ENCODE measurements at regions not wholly inside any gene's neighbourhood (a gene's known extent, or its start where the extent isn't known, plus 50 kb on each side); places are given as distances from the start of the nearest gene placed in this dataset.
"Not testable (repeated sequence)": the region's sequence is repeated elsewhere in the genome, so short reads cannot be mapped to it uniquely, and the experiment has no call there.

DNA sequence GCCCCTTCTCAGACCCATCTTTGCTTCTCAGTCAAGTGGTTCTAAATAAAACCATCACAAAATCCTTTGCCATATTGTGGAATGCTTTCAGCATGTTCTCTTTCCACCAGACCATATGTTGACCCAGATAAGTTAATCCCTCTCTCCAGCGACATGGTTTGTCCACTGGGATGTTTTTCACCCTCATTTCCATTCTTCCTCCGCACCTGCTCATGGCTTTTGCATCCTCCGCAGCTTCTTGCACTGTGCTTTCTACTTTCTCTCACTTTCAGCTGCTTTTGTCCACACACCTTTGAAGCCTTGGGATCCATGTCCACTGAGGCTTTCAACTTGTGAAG is 52.3 kb upstream of the WAC start:
- intact Hi-C loops (cut with micrococcal nuclease) (no loop called here), dilution Hi-C loops (cut with MboI; ENCODE audit: extremely low pct_ligation_motif_present, low sequenced_read_pairs) (no loop called here)
- no peaks in the 10 kb centered on the region for H3K79me2 ChIP-seq (ENCODE audit: control insufficient read depth, insufficient read depth, low read length)
- no peak overlapping the region for H3K4me3 ChIP-seq (replicated peaks in 1 of 3; ENCODE audit: insufficient read depth in 1 of 3, low read depth in 1 of 3, low read length in 3 of 3)
- H3K9me3 ChIP-seq (replicated peaks; ENCODE audit: control insufficient read depth, insufficient read depth, low read length), result no peaks in the 10 kb centered on the region
- H3K9me1 ChIP-seq (replicated peaks; ENCODE audit: control insufficient read depth, extremely low read depth, insufficient read depth, low read length), result no peaks in the 10 kb centered on the region
- H3K9ac ChIP-seq (replicated peaks; ENCODE audit: extremely low read depth, insufficient read depth, low read length), result no peak overlapping the region
- CTCF ChIA-PET, result no interaction called here
- no peak overlapping the region for H2AFZ ChIP-seq (ENCODE audit: low read depth, low read length)
- POLR2A ChIA-PET, result no interaction called here
- H3K27ac ChIP-seq (ENCODE audit: insufficient read depth, low read depth, low read length), result no peak overlapping the region
- no TSS peak for BruUV-seq (replicated peaks)
- H3K36me3 ChIP-seq (ENCODE audit: control insufficient read depth in 2 of 2, extremely low read depth in 1 of 2, insufficient read depth in 2 of 2, low read length in 2 of 2), result no peaks in the 10 kb centered on the region
- no peaks in the 10 kb centered on the region for H3K27me3 ChIP-seq (ENCODE audit: control insufficient read depth in 2 of 2, insufficient read depth in 2 of 2, low read length in 2 of 2)
- FAIRE-seq, result no peak
- H4K20me1 ChIP-seq (replicated peaks; ENCODE audit: control insufficient read depth, extremely low read depth, insufficient read depth, low read length), result no peaks in the 10 kb centered on the region
- H3K4me1 ChIP-seq (ENCODE audit: control insufficient read depth, extremely low read depth, insufficient read depth, low read length), result no peaks in the 10 kb centered on the region
- no peak overlapping the region for H3K4me2 ChIP-seq (ENCODE audit: insufficient read depth, low read length)
- no peak for DNase-seq (ENCODE audit: low read depth, low spot score)
- TF ChIP-seq, protein P1, sequence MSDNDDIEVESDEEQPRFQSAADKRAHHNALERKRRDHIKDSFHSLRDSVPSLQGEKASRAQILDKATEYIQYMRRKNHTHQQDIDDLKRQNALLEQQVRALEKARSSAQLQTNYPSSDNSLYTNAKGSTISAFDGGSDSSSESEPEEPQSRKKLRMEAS (IDR thresholded peaks at IDR 0.05; ENCODE audit: insufficient read depth, insufficient read length), result no peak
- TF ChIP-seq POLR2A (IDR thresholded peaks at IDR 0.05; ENCODE audit: low read depth, low read length) (no peak), EZH2 (IDR thresholded peaks at IDR 0.05; ENCODE audit: borderline replicate concordance, low read depth, low read length, severe bottlenecking) (no peak), MYC (IDR thresholded peaks at IDR 0.05; ENCODE audit: low read depth, low read length) (no peak), GATA2 (IDR thresholded peaks at IDR 0.05; ENCODE audit: insufficient read depth, insufficient read length, low read depth, low read length) (no peak), JUN (IDR thresholded peaks at IDR 0.05; ENCODE audit: borderline replicate concordance, insufficient read depth, insufficient read length, low read depth) (no peak), FOS (IDR thresholded peaks at IDR 0.05; ENCODE audit: borderline replicate concordance, insufficient read depth, low read length) (no peak)

DNA sequence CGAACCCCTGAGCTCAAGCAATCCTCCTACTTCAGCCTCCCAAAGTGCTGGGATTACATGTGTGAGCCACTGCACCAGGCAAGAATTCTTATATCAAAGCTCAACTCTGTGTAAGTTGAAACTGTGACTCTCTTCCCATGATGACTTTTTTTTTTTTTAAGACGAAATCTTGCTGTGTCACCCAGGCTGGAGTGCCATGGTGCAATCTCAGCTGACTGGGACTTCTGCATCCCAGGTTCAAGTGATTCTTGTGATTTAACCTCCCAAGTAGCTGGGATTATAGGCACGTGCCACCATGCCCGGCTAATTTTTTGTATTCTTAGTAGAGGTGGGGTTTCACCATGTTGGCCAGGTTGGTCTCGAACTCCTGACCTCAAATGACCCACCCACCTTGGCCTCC is 51.6 kb upstream of the WAC start:
- H2AFZ ChIP-seq (ENCODE audit: low read depth, low read length); FAIRE-seq; POLR2A ChIA-PET; BruUV-seq (replicated peaks); CTCF ChIA-PET; H3K9ac ChIP-seq (replicated peaks; ENCODE audit: extremely low read depth, insufficient read depth, low read length); H3K4me1 ChIP-seq (ENCODE audit: control insufficient read depth, extremely low read depth, insufficient read depth, low read length); H3K79me2 ChIP-seq (ENCODE audit: control insufficient read depth, insufficient read depth, low read length); DNase-seq (ENCODE audit: low read depth, low spot score); H3K4me2 ChIP-seq (ENCODE audit: insufficient read depth, low read length); H3K27me3 ChIP-seq (ENCODE audit: control insufficient read depth in 2 of 2, insufficient read depth in 2 of 2, low read length in 2 of 2); dilution Hi-C loops (cut with MboI; ENCODE audit: extremely low pct_ligation_motif_present, low sequenced_read_pairs); H3K4me3 ChIP-seq (replicated peaks in 1 of 3; ENCODE audit: insufficient read depth in 1 of 3, low read depth in 1 of 3, low read length in 3 of 3); H3K9me3 ChIP-seq (replicated peaks; ENCODE audit: control insufficient read depth, insufficient read depth, low read length); H4K20me1 ChIP-seq (replicated peaks; ENCODE audit: control insufficient read depth, extremely low read depth, insufficient read depth, low read length); H3K36me3 ChIP-seq (ENCODE audit: control insufficient read depth in 2 of 2, extremely low read depth in 1 of 2, insufficient read depth in 2 of 2, low read length in 2 of 2); H3K27ac ChIP-seq (ENCODE audit: insufficient read depth, low read depth, low read length); H3K9me1 ChIP-seq (replicated peaks; ENCODE audit: control insufficient read depth, extremely low read depth, insufficient read depth, low read length); intact Hi-C loops (cut with micrococcal nuclease): not testable (repeated sequence)
